HS-27A (cell line): ENCODE measurements at regions not wholly inside any gene's neighbourhood (a gene's known extent, or its start where the extent isn't known, plus 50 kb on each side); places are given as distances from the start of the nearest gene placed in this dataset.

Source experiments
- DNase-seq: peaks from one replicate; pipeline ENCODE4 v3.0.0-alpha.2; 2012; ENCODE audit warnings: low read depth, missing footprints

GRCh38 chr12:66852091-66852490 is 173.2 kb upstream of the GRIP1 start:
- no peak for DNase-seq

- DNase-seq: no peak
Observed at GRCh38 chr12:66852765-66853164, 173.9 kb upstream of the GRIP1 start.

- no peak for DNase-seq
Observed at GRCh38 chr12:66859751-66860440, 181.0 kb upstream of the GRIP1 start.

- peak; percentile 9 for DNase-seq
Observed at GRCh38 chr12:66860752-66861750, 182.2 kb upstream of the GRIP1 start.

- no peak for DNase-seq
Observed at GRCh38 chr12:66862356-66862985, 183.6 kb upstream of the GRIP1 start.

- DNase-seq: no peak
Observed at GRCh38 chr12:66863276-66863675, 184.4 kb upstream of the GRIP1 start.

- DNase-seq: no peak
Observed at GRCh38 chr12:66877925-66878324, 199.0 kb upstream of the GRIP1 start.

- no peak for DNase-seq
Observed at GRCh38 chr12:66879409-66879808, 200.5 kb upstream of the GRIP1 start.

- no peak for DNase-seq
Observed at GRCh38 chr12:66881386-66881785, 202.5 kb upstream of the GRIP1 start.

GRCh38 chr12:66884091-66884490 is 205.2 kb upstream of the GRIP1 start:
- no peak for DNase-seq

GRCh38 chr12:66885115-66885875 is 206.4 kb upstream of the GRIP1 start:
- DNase-seq: no peak

GRCh38 chr12:66896797-66897196 is 217.9 kb upstream of the GRIP1 start:
- no peak for DNase-seq

- DNase-seq: no peak
Observed at GRCh38 chr12:66898700-66899469, 220.0 kb upstream of the GRIP1 start.

- no peak for DNase-seq
Observed at GRCh38 chr12:66899588-66899987, 220.7 kb upstream of the GRIP1 start.

GRCh38 chr12:66900616-66901015 is 221.7 kb upstream of the GRIP1 start:
- DNase-seq: no peak

- no peak for DNase-seq
Observed at GRCh38 chr12:66901138-66901932, 222.5 kb upstream of the GRIP1 start.

GRCh38 chr12:66902020-66902419 is 223.1 kb upstream of the GRIP1 start:
- no peak for DNase-seq

- DNase-seq: no peak
Observed at GRCh38 chr12:66903782-66904396, 225.0 kb upstream of the GRIP1 start.

- DNase-seq: no peak
Observed at GRCh38 chr12:66905201-66905600, 226.3 kb upstream of the GRIP1 start.
